Osteocyte (in vitro differentiated cells): ENCODE measurements at regions not wholly inside any gene's neighbourhood (a gene's known extent, or its start where the extent isn't known, plus 50 kb on each side); places are given as distances from the start of the nearest gene placed in this dataset.

Experiments used
- DNase-seq: peaks from one replicate; pipeline ENCODE4 v3.0.0; 2021; ENCODE audit warnings: mixed read lengths; ENCODE audit not compliant: unreplicated experiment; ENCODE audit errors: extremely low spot score
- H3K27ac Mint-ChIP-seq: one replicate; pipeline ENCODE4 v1.8.0; 2021; ENCODE audit warnings: mild to moderate bottlenecking, mixed read lengths; ENCODE audit not compliant: unreplicated experiment
- H3K27me3 Mint-ChIP-seq: one replicate; pipeline ENCODE4 v1.8.0; 2021; ENCODE audit warnings: mixed read lengths; ENCODE audit not compliant: unreplicated experiment
- H3K36me3 Mint-ChIP-seq: one replicate; pipeline ENCODE4 v1.8.0; 2021; ENCODE audit warnings: mixed read lengths; ENCODE audit not compliant: unreplicated experiment
- H3K4me1 Mint-ChIP-seq: one replicate; pipeline ENCODE4 v1.8.0; 2021; ENCODE audit warnings: mixed read lengths; ENCODE audit not compliant: unreplicated experiment
- H3K4me3 Mint-ChIP-seq: one replicate; pipeline ENCODE4 v1.8.0; 2021; ENCODE audit warnings: mild to moderate bottlenecking, moderate library complexity, mixed read lengths; ENCODE audit not compliant: unreplicated experiment
- H3K9me3 Mint-ChIP-seq: one replicate; pipeline ENCODE4 v1.8.0; 2021; ENCODE audit warnings: mixed read lengths; ENCODE audit not compliant: unreplicated experiment
- CTCF ChIP-seq: fragments of 200-600 bp; sonication (generic); IDR thresholded peaks from 2 replicates; pipeline ENCODE4 v1.5.0; 2021; ENCODE audit warnings: antibody characterized with exemption, mild to moderate bottlenecking, moderate library complexity

- Mint-ChIP-seq H3K9me3 (peaks cover 20% of the 10 kb centered on the region), H3K27ac (no peak overlapping the region), H3K36me3 (no peaks in the 10 kb centered on the region), H3K27me3 (peaks cover 22% of the 10 kb centered on the region), H3K4me3 (no peak overlapping the region), H3K4me1 (no peaks in the 10 kb centered on the region)
- TF ChIP-seq CTCF, result no peak
- no peak for DNase-seq
These were observed 126.8 kb upstream of the RPL34 start for GRCh38 chr4:108493596-108493931.

GRCh38 chr4:108492816-108493595, 127.4 kb upstream of the RPL34 start:
- H3K9me3 Mint-ChIP-seq, result peaks cover 20% of the 10 kb centered on the region
- H3K27ac Mint-ChIP-seq, result no peak overlapping the region
- H3K36me3 Mint-ChIP-seq, result no peaks in the 10 kb centered on the region
- TF ChIP-seq CTCF, result peak; percentile 62
- peaks cover 16% of the 10 kb centered on the region for H3K27me3 Mint-ChIP-seq
- H3K4me1 Mint-ChIP-seq, result no peaks in the 10 kb centered on the region
- no peak overlapping the region for H3K4me3 Mint-ChIP-seq
- DNase-seq, result no peak

- H3K36me3 Mint-ChIP-seq, result no peaks in the 10 kb centered on the region
- H3K27me3 Mint-ChIP-seq, result peaks cover 5% of the 10 kb centered on the region
- peaks cover 7% of the 10 kb centered on the region for H3K9me3 Mint-ChIP-seq
- no peak for TF ChIP-seq CTCF
- no peak overlapping the region for H3K27ac Mint-ChIP-seq
- DNase-seq, result no peak
- H3K4me3 Mint-ChIP-seq, result no peak overlapping the region
- no peaks in the 10 kb centered on the region for H3K4me1 Mint-ChIP-seq
These were observed 131.5 kb upstream of the RPL34 start for GRCh38 chr4:108488865-108489264.

GRCh38 chr4:108486046-108486445, 134.3 kb upstream of the RPL34 start:
- Mint-ChIP-seq H3K27ac (no peak overlapping the region), H3K9me3 (no peaks in the 10 kb centered on the region), H3K4me3 (no peak overlapping the region), H3K4me1 (peaks cover 5% of the 10 kb centered on the region), H3K36me3 (no peaks in the 10 kb centered on the region), H3K27me3 (peaks cover 5% of the 10 kb centered on the region)
- DNase-seq, result no peak
- no peak for TF ChIP-seq CTCF

GRCh38 chr4:108484187-108484586, 136.2 kb upstream of the RPL34 start:
- peaks cover 5% of the 10 kb centered on the region for H3K4me1 Mint-ChIP-seq
- no peaks in the 10 kb centered on the region for H3K9me3 Mint-ChIP-seq
- no peak for TF ChIP-seq CTCF
- DNase-seq, result no peak
- H3K4me3 Mint-ChIP-seq, result no peak overlapping the region
- H3K27ac Mint-ChIP-seq, result no peak overlapping the region
- no peaks in the 10 kb centered on the region for H3K36me3 Mint-ChIP-seq
- peaks cover under 1% of the 10 kb centered on the region for H3K27me3 Mint-ChIP-seq
